MM.1S (cell line): ENCODE measurements at regions not wholly inside any gene's neighbourhood (a gene's known extent, or its start where the extent isn't known, plus 50 kb on each side); places are given as distances from the start of the nearest gene placed in this dataset.

Experiments
- EZH2 ChIP-seq: fragments of 300-600 bp; sonication (generic); optimal IDR thresholded peaks from 2 replicates; pipeline ENCODE3; 2017; ENCODE audit warnings: low read depth, mild to moderate bottlenecking, antibody characterized with exemption, low read length, mixed read lengths
- TF ChIP-seq, protein P1 (sequence below): fragments of 300-600 bp; sonication (generic); IDR thresholded peaks from 2 replicates; pipeline ENCODE4 v1.5.1; 2016; ENCODE audit warnings: antibody characterized with exemption, low read length, mixed read lengths

DNA sequence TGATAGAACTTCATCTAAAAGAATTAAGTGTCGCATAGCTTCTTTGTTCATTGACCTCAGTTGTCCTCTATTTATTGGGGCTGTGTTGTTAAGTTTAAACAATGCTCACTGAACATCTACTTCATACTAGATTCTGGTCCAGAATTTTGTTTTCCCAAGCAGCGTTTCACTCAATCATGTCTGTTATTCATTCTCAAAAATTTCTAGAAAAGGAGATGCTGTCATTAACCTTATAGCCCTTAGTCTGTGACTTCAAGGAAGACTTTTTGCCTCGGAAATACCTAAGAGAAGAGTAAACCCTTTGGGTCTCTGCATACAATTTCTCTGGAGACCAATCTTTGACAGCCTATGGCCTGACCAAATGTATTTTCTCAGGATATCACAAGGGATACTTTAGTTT, 171.7 kb downstream of the FGF1 start:
- TF ChIP-seq, protein P1, sequence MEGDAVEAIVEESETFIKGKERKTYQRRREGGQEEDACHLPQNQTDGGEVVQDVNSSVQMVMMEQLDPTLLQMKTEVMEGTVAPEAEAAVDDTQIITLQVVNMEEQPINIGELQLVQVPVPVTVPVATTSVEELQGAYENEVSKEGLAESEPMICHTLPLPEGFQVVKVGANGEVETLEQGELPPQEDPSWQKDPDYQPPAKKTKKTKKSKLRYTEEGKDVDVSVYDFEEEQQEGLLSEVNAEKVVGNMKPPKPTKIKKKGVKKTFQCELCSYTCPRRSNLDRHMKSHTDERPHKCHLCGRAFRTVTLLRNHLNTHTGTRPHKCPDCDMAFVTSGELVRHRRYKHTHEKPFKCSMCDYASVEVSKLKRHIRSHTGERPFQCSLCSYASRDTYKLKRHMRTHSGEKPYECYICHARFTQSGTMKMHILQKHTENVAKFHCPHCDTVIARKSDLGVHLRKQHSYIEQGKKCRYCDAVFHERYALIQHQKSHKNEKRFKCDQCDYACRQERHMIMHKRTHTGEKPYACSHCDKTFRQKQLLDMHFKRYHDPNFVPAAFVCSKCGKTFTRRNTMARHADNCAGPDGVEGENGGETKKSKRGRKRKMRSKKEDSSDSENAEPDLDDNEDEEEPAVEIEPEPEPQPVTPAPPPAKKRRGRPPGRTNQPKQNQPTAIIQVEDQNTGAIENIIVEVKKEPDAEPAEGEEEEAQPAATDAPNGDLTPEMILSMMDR, result no peak
- TF ChIP-seq EZH2, result no peak
